PFSK-1 (cell line): ENCODE measurements at regions not wholly inside any gene's neighbourhood (a gene's known extent, or its start where the extent isn't known, plus 50 kb on each side); places are given as distances from the start of the nearest gene placed in this dataset.

Experiments used
- FOXP2 ChIP-seq: optimal IDR thresholded peaks from 2 replicates; pipeline ENCODE3; 2011; ENCODE audit warnings: borderline replicate concordance, control low read depth, inconsistent platforms; ENCODE audit not compliant: insufficient read depth; ENCODE audit errors: extremely low read length, extremely low read depth
- POLR2AphosphoS5 ChIP-seq: IDR thresholded peaks from 2 replicates; pipeline ENCODE4 v1.6.1; 2012; ENCODE audit warnings: low read depth, mild to moderate bottlenecking, control low read depth, low read length, moderate library complexity
- REST ChIP-seq, 2 experiments: IDR thresholded peaks; 2 replicates each; pipeline versions ENCODE4 v1.6.1 to v1.8.0; 2011 to 2012; ENCODE audit warnings: low read depth in 2 of 2, low read length in 2 of 2, control low read depth in 1 of 2, inconsistent platforms in 1 of 2, mild to moderate bottlenecking in 1 of 2, moderate library complexity in 1 of 2; ENCODE audit not compliant: insufficient read depth in 1 of 2
- SIN3A ChIP-seq: IDR thresholded peaks from 2 replicates; pipeline ENCODE4 v1.6.1; 2012; ENCODE audit warnings: mild to moderate bottlenecking, low read length, moderate library complexity, borderline replicate concordance; ENCODE audit not compliant: insufficient read depth
- TAF1 ChIP-seq: IDR thresholded peaks from 2 replicates; pipeline ENCODE4 v1.6.1; 2012; ENCODE audit warnings: low read length, control low read depth, borderline replicate concordance; ENCODE audit not compliant: insufficient read depth

- TF ChIP-seq FOXP2: no peak
- no peak for TF ChIP-seq TAF1
Measured at GRCh38 chr13:28597641-28598040, 61.3 kb upstream of the POMP start.

GRCh38 chr13:28590461-28590860 is 68.5 kb upstream of the POMP start:
- TF ChIP-seq FOXP2: no peak
- TF ChIP-seq POLR2AphosphoS5: no peak
- TF ChIP-seq SIN3A: no peak
- no peak for TF ChIP-seq TAF1
- no peak for TF ChIP-seq REST (IDR thresholded peaks at IDR 0.05; ENCODE audit: insufficient read depth in 1 of 2, low read depth in 2 of 2, low read length in 2 of 2)

- TF ChIP-seq REST (IDR thresholded peaks at IDR 0.05; ENCODE audit: insufficient read depth in 1 of 2, low read depth in 2 of 2, low read length in 2 of 2): no peak
Measured at GRCh38 chr13:28588296-28588695, 70.6 kb upstream of the POMP start.

GRCh38 chr13:28587174-28587540 is 71.8 kb upstream of the POMP start:
- no peak for TF ChIP-seq TAF1
- no peak for TF ChIP-seq SIN3A
- no peak for TF ChIP-seq FOXP2
- TF ChIP-seq REST (IDR thresholded peaks at IDR 0.05; ENCODE audit: insufficient read depth in 1 of 2, low read depth in 2 of 2, low read length in 2 of 2): no peak
- TF ChIP-seq POLR2AphosphoS5: no peak

- TF ChIP-seq SIN3A (no peak), POLR2AphosphoS5 (no peak), TAF1 (no peak), FOXP2 (no peak), REST (IDR thresholded peaks at IDR 0.05; ENCODE audit: insufficient read depth in 1 of 2, low read depth in 2 of 2, low read length in 2 of 2) (no peak)
Measured at GRCh38 chr13:28586439-28587173, 72.3 kb upstream of the POMP start.
